Right lobe of liver (tissue), 6 donors: ENCODE measurements at regions not wholly inside any gene's neighbourhood (a gene's known extent, or its start where the extent isn't known, plus 50 kb on each side); places are given as distances from the start of the nearest gene placed in this dataset.

Experiments used
- ATAC-seq, 4 donors: fragments of 200-7000 bp; cut with Tn5 transposase; one replicate each; pipeline ENCODE4 v1.9.1; 2020; ENCODE audit warnings: mild to moderate bottlenecking in 4 of 4, moderate library complexity in 4 of 4
- DNase-seq, 3 donors: peaks; one replicate each; pipeline ENCODE4 v3.0.0-alpha.2; 2020
- H3K27ac ChIP-seq, 3 donors: fragments of 200-600 bp; one replicate each; pipeline ENCODE4 v1.8.0; 2022
- H3K27me3 ChIP-seq, 2 donors: fragments of 200-600 bp; one replicate each; pipeline ENCODE4 v1.8.0; 2022
- H3K36me3 ChIP-seq, 4 donors: fragments of 200-600 bp; sonication (generic) in 1 of 4; one replicate each; pipeline versions ENCODE4 v1.5.1 to v1.8.0; 2017 to 2022; ENCODE audit warnings: control low read depth in 1 of 4
- H3K4me1 ChIP-seq, 4 donors: fragments of 200-600 bp; sonication (generic) in 1 of 4; one replicate each; pipeline versions ENCODE4 v1.5.1 to v1.8.0; 2017 to 2022; ENCODE audit warnings: control low read depth in 1 of 4
- H3K4me3 ChIP-seq, 3 donors: fragments of 200-600 bp; one replicate each; pipeline ENCODE4 v1.8.0; 2022
- H3K9me3 ChIP-seq, 4 donors: fragments of 200-600 bp; sonication (generic) in 1 of 4; one replicate each; pipeline versions ENCODE4 v1.5.1 to v1.8.0; 2017 to 2022; ENCODE audit warnings: control low read depth in 1 of 4
- CTCF ChIP-seq, 4 donors: fragments of 200-600 bp in 3 of 4; fragments of 450-650 bp in 1 of 4; IDR thresholded peaks; one replicate each; pipeline versions ENCODE4 v1.5.1 to v1.8.0; 2016 to 2022; ENCODE audit warnings: antibody characterized with exemption in 4 of 4, mild to moderate bottlenecking in 2 of 4
- POLR2A ChIP-seq: fragments of 450-650 bp; IDR thresholded peaks from one replicate; pipeline ENCODE4 v1.6.1; 2017; ENCODE audit warnings: antibody characterized with exemption, mild to moderate bottlenecking
- WGBS: methylation state at CpG from one replicate; pipeline ENCODE4 v1.1.6; 2018; ENCODE audit warnings: low coverage, low lambda C conversion rate; ENCODE audit not compliant: insufficient coverage; ENCODE audit errors: missing lambda C conversion rate; 5-methylcytosine and 5-hydroxymethylcytosine counted together
- intact Hi-C, 2 donors: fragments of 100-400 bp; cut with DNase I; formaldehyde crosslinking; loops; one replicate each; pipeline versions ENCODE4 v1.11.2 to v1.14.1; 2022
- donor health status: DM: no; HTN: yes; CAD: no.
- donor health status: DM: no; HTN: no; CAD: no.
- donor health status: DM: no; HTN: no; CAD: no.
- donor health status: DM: no; HTN: yes; CAD: no.
- donor health status: DM: no; HTN: yes; CAD: no.

- Histone ChIP-seq H3K4me3 (no peak overlapping the region), H3K36me3 (no peaks in the 10 kb centered on the region), H3K27ac (no peak overlapping the region), H3K9me3 (no peaks in the 10 kb centered on the region), H3K27me3 (no peaks in the 10 kb centered on the region), H3K4me1 (no peaks in the 10 kb centered on the region)
- intact Hi-C loops = no loop called here
- ATAC-seq (no peak), DNase-seq (no peak)
- TF ChIP-seq CTCF (IDR thresholded peaks at IDR 0.05) (no peak), POLR2A (no peak)
Measured at GRCh38 chr4:127545271-127545670, 87.5 kb upstream of the INTU start.

- Histone ChIP-seq H3K9me3 (no peaks in the 10 kb centered on the region), H3K27ac (no peak overlapping the region), H3K4me3 (no peak overlapping the region), H3K27me3 (no peaks in the 10 kb centered on the region), H3K36me3 (no peaks in the 10 kb centered on the region), H3K4me1 (no peaks in the 10 kb centered on the region)
- intact Hi-C loops = no loop called here
- 78% methylated on average over 2 of the region's 2 CpGs for WGBS
- DNase-seq = no peak
- TF ChIP-seq POLR2A (no peak), CTCF (IDR thresholded peaks at IDR 0.05) (no peak)
- no peak for ATAC-seq
Measured at GRCh38 chr4:127548990-127549925, 83.5 kb upstream of the INTU start.

- TF ChIP-seq POLR2A (no peak), CTCF (IDR thresholded peaks at IDR 0.05) (no peak)
- Histone ChIP-seq H3K27me3 (no peaks in the 10 kb centered on the region), H3K4me3 (no peak overlapping the region), H3K4me1 (no peaks in the 10 kb centered on the region), H3K36me3 (no peaks in the 10 kb centered on the region), H3K9me3 (no peaks in the 10 kb centered on the region), H3K27ac (no peak overlapping the region)
- DNase-seq (no peak), ATAC-seq (no peak)
- 19% methylated on average over 1 of the region's 1 CpG for WGBS
- intact Hi-C loops = no loop called here
Measured at GRCh38 chr4:127555106-127555505, 77.7 kb upstream of the INTU start.

GRCh38 chr4:127558088-127558487 is 74.7 kb upstream of the INTU start:
- 77% methylated on average over 4 of the region's 4 CpGs for WGBS
- H3K9me3 ChIP-seq = no peaks in the 10 kb centered on the region
- TF ChIP-seq POLR2A (no peak), CTCF (IDR thresholded peaks at IDR 0.05) (no peak)
- H3K4me1 ChIP-seq = no peaks in the 10 kb centered on the region
- H3K27me3 ChIP-seq = no peaks in the 10 kb centered on the region
- no peaks in the 10 kb centered on the region for H3K36me3 ChIP-seq
- DNase-seq (no peak), ATAC-seq (no peak)
- intact Hi-C loops = no loop called here
- H3K4me3 ChIP-seq = no peak overlapping the region
- no peak overlapping the region for H3K27ac ChIP-seq
